ENCODE measurements at regions not wholly inside any gene's neighbourhood (a gene's known extent, or its start where the extent isn't known, plus 50 kb on each side); places are given as distances from the start of the nearest gene placed in this dataset.

DNA sequence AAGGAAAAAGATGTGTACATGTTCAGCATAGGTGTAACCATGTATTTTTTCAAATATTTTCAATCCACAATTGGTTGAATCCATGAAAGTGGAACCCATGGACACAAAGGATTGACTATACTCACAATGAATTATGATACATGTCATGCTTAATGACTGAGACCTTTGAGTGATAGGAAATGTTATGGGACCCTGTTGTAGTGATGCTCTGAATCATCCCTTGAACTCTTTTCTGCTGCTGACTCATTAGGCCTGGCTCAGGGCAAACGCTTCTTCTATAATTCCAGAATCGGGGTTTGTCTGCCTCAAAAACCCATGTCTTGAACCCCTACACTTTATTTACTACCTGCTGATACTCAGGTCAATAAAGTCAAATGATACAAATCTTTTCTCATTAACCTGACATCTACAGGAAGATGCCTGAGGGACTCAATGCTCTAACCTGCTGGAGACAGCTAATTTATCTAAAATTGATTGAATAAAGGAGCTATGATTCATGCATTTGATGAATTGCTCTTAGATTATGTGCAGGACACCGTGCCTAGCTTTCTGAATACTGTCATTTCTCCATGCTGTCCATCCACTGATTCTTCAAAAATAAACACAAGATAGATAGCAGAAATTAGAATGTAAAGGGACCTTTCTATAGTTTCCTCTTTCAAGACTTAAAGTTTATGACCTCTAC is 260.1 kb downstream of the PRELID2 start:
- no peak for TF ChIP-seq POLR2A (IDR thresholded peaks at IDR 0.05)
- TF ChIP-seq, protein P1, sequence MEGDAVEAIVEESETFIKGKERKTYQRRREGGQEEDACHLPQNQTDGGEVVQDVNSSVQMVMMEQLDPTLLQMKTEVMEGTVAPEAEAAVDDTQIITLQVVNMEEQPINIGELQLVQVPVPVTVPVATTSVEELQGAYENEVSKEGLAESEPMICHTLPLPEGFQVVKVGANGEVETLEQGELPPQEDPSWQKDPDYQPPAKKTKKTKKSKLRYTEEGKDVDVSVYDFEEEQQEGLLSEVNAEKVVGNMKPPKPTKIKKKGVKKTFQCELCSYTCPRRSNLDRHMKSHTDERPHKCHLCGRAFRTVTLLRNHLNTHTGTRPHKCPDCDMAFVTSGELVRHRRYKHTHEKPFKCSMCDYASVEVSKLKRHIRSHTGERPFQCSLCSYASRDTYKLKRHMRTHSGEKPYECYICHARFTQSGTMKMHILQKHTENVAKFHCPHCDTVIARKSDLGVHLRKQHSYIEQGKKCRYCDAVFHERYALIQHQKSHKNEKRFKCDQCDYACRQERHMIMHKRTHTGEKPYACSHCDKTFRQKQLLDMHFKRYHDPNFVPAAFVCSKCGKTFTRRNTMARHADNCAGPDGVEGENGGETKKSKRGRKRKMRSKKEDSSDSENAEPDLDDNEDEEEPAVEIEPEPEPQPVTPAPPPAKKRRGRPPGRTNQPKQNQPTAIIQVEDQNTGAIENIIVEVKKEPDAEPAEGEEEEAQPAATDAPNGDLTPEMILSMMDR (IDR thresholded peaks at IDR 0.05), result no peak

Data from esophagus squamous epithelium (tissue), 4 donors.